WERI-Rb-1 (cell line): ENCODE measurements at regions not wholly inside any gene's neighbourhood (a gene's known extent, or its start where the extent isn't known, plus 50 kb on each side); places are given as distances from the start of the nearest gene placed in this dataset.

Source experiments
- DNase-seq: peaks from one replicate; pipeline ENCODE4 v3.0.0-alpha.2; 2020
- H3K27ac ChIP-seq: fragments of 250-450 bp; sonication (Bioruptor Pico); 2 replicates; pipeline ENCODE4 v1.5.1; 2020; ENCODE audit warnings: mild to moderate bottlenecking, moderate library complexity
- H3K27me3 ChIP-seq: fragments of 250-450 bp; sonication (Bioruptor Pico); 2 replicates; pipeline ENCODE4 v1.5.1; 2021; ENCODE audit warnings: mild to moderate bottlenecking, low read depth, moderate library complexity; ENCODE audit not compliant: insufficient read depth, severe bottlenecking
- H3K36me3 ChIP-seq: fragments of 250-450 bp; sonication (Bioruptor Pico); 2 replicates; pipeline ENCODE4 v1.5.1; 2020; ENCODE audit warnings: mild to moderate bottlenecking, moderate library complexity
- H3K4me3 ChIP-seq: 2 replicates; pipeline ENCODE4 v1.5.1; 2011; ENCODE audit warnings: low read depth, mild to moderate bottlenecking, control low read depth, low read length
- H3K9me3 ChIP-seq: fragments of 250-450 bp; sonication (Bioruptor Pico); 2 replicates; pipeline ENCODE4 v1.5.1; 2021; ENCODE audit warnings: mild to moderate bottlenecking, moderate library complexity; ENCODE audit not compliant: severe bottlenecking
- CTCF ChIP-seq: IDR thresholded peaks from 2 replicates; pipeline ENCODE4 v1.5.1; 2011; ENCODE audit warnings: low read depth, mild to moderate bottlenecking, control low read depth, inconsistent platforms, low read length

GRCh38 chrX:27057883-27058282 lies 405.3 kb downstream of the PPP4R3C start:
- Histone ChIP-seq H3K27me3 (no peaks in the 10 kb centered on the region), H3K4me3 (no peak overlapping the region), H3K27ac (no peak overlapping the region), H3K36me3 (no peaks in the 10 kb centered on the region), H3K9me3 (no peaks in the 10 kb centered on the region)
- TF ChIP-seq CTCF: no peak
- no peak for DNase-seq

GRCh38 chrX:27039332-27039731 lies 423.8 kb downstream of the PPP4R3C start:
- Histone ChIP-seq H3K4me3 (no peak overlapping the region), H3K27me3 (no peaks in the 10 kb centered on the region), H3K36me3 (no peaks in the 10 kb centered on the region), H3K27ac (no peak overlapping the region), H3K9me3 (no peaks in the 10 kb centered on the region)
- no peak for DNase-seq
- TF ChIP-seq CTCF: no peak

- Histone ChIP-seq H3K4me3 (no peak overlapping the region), H3K9me3 (no peaks in the 10 kb centered on the region), H3K27ac (no peak overlapping the region; the same call in 1 of the 2 replicates), H3K36me3 (no peaks in the 10 kb centered on the region), H3K27me3 (no peaks in the 10 kb centered on the region)
- TF ChIP-seq CTCF: no peak
- peak; percentile 37 for DNase-seq
Measured at GRCh38 chrX:27008486-27008885, 454.7 kb downstream of the PPP4R3C start.

- no peak for TF ChIP-seq CTCF
Measured at GRCh38 chrX:26999634-27000033, 463.5 kb downstream of the PPP4R3C start.

GRCh38 chrX:26958261-26958660 lies 504.9 kb downstream of the PPP4R3C start:
- TF ChIP-seq CTCF: no peak
- no peak for DNase-seq
- Histone ChIP-seq H3K9me3 (no peaks in the 10 kb centered on the region), H3K27ac (no peak overlapping the region), H3K36me3 (no peaks in the 10 kb centered on the region), H3K4me3 (no peak overlapping the region), H3K27me3 (no peaks in the 10 kb centered on the region)

More at GRCh38 chrX:26999634-27000033, 463.5 kb downstream of the PPP4R3C start:
- Histone ChIP-seq H3K9me3 (no peaks in the 10 kb centered on the region), H3K27me3 (no peaks in the 10 kb centered on the region), H3K36me3 (no peaks in the 10 kb centered on the region), H3K4me3 (no peak overlapping the region), H3K27ac (no peak overlapping the region)
- no peak for DNase-seq

GRCh38 chrX:26954029-26954428 lies 509.1 kb downstream of the PPP4R3C start:
- Histone ChIP-seq H3K36me3 (no peaks in the 10 kb centered on the region), H3K4me3 (no peak overlapping the region), H3K9me3 (no peaks in the 10 kb centered on the region), H3K27ac (no peak overlapping the region), H3K27me3 (no peaks in the 10 kb centered on the region)
- DNase-seq: no peak
- TF ChIP-seq CTCF: no peak
